HG03175 (cell line): ENCODE measurements at regions not wholly inside any gene's neighbourhood (a gene's known extent, or its start where the extent isn't known, plus 50 kb on each side); places are given as distances from the start of the nearest gene placed in this dataset.

Experiments used
- ATAC-seq: cut with Tn5 transposase; IDR thresholded peaks from one replicate; pipeline ENCODE4 v1.9.1; 2021; ENCODE audit warnings: mild to moderate bottlenecking, moderate library complexity; ENCODE audit not compliant: unreplicated experiment

GRCh38 chr5:107325866-107326265 is 344.9 kb downstream of the EFNA5 start:
- ATAC-seq: no peak

DNA sequence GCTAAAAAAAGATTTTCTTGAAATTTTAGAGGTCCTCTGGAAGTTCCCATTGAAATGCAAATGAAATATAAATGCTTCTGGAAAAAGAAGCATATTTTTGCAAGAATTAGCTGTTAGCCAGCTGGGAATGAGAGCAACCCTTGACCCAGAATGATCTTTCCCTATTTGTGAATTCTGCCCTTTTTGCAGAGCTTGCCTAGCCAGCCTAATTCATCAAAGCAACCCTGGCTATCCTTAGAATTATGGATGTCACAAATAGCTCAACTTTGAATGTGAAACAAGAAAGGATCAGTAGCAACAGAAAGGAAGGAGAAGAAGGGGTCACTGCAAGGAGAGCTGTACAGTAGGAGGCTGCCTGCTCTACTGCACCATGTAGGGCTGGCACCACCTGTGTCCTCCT is 345.9 kb downstream of the EFNA5 start:
- ATAC-seq: no peak

- no peak for ATAC-seq
Measured at GRCh38 chr5:107324071-107324470, 346.7 kb downstream of the EFNA5 start.

GRCh38 chr5:107323536-107323935 is 347.2 kb downstream of the EFNA5 start:
- ATAC-seq: no peak

GRCh38 chr5:107322936-107323335 is 347.8 kb downstream of the EFNA5 start:
- ATAC-seq: no peak

GRCh38 chr5:107321906-107322305 is 348.8 kb downstream of the EFNA5 start:
- no peak for ATAC-seq

DNA sequence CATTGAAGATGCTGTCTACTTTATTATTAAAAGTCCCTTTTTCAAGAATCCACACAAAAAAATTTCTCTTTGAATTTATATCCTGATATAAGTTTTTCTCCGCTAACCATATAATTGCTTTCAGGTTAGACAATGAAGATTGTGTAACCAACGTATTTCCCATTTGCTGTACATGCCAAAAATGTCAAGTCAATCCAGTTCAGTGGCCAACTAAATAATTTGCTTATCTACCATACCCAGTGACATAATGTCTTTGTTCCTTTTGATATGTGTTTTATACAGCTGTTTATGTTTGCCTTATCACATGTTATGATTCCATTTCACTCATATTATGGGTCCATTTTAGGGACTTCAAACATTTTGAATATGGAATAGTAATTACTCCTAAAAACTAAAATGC is 349.9 kb downstream of the EFNA5 start:
- ATAC-seq: no peak

- no peak for ATAC-seq
Measured at GRCh38 chr5:107320376-107320775, 350.4 kb downstream of the EFNA5 start.

- no peak for ATAC-seq
Measured at GRCh38 chr5:107319901-107320300, 350.8 kb downstream of the EFNA5 start.

GRCh38 chr5:107314330-107314729 is 356.4 kb downstream of the EFNA5 start:
- no peak for ATAC-seq

GRCh38 chr5:107313921-107314320 is 356.8 kb downstream of the EFNA5 start:
- no peak for ATAC-seq

- ATAC-seq: no peak
Measured at GRCh38 chr5:107313098-107313497, 357.6 kb downstream of the EFNA5 start.

- no peak for ATAC-seq
Measured at GRCh38 chr5:107310181-107310580, 360.6 kb downstream of the EFNA5 start.

- no peak for ATAC-seq
Measured at GRCh38 chr5:107306594-107306993, 364.1 kb downstream of the EFNA5 start.

DNA sequence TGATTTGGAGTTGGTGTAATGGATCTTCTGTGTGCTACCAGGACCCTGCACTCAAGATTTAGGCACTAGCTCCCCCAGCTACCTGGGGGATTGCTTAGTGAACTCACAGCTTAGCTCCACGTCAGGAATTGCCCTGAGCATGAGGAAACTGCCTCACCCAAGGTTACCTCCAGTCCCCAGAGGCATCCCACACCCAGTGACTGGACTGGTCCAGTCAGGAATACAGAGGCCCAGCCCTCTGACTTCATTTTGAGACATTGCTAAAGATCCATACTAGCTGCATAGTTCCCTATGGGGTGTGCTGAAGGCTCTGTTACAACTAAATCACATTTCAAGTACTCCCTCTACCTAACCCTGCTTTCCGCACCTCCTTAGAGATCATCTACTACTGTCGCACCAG is 364.7 kb downstream of the EFNA5 start:
- no peak for ATAC-seq

DNA sequence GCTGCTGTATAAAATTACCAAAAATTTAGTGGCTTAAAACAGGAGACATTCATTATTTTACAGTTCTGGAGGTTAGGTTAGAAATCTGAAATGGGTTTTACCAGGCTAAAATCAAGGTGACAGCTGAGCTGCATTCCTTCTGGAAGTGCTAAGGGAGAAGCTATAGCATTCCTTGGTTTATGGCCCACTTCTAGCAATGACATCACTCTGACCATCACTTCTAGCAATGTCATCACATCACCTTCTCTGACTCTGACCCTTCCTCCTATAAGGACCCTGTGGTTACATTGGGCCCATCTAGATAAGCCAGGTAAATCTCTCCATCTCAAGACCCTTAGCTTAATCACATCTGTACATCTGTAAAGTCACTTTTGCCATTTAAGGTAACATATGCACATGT is 366.1 kb downstream of the EFNA5 start:
- no peak for ATAC-seq

DNA sequence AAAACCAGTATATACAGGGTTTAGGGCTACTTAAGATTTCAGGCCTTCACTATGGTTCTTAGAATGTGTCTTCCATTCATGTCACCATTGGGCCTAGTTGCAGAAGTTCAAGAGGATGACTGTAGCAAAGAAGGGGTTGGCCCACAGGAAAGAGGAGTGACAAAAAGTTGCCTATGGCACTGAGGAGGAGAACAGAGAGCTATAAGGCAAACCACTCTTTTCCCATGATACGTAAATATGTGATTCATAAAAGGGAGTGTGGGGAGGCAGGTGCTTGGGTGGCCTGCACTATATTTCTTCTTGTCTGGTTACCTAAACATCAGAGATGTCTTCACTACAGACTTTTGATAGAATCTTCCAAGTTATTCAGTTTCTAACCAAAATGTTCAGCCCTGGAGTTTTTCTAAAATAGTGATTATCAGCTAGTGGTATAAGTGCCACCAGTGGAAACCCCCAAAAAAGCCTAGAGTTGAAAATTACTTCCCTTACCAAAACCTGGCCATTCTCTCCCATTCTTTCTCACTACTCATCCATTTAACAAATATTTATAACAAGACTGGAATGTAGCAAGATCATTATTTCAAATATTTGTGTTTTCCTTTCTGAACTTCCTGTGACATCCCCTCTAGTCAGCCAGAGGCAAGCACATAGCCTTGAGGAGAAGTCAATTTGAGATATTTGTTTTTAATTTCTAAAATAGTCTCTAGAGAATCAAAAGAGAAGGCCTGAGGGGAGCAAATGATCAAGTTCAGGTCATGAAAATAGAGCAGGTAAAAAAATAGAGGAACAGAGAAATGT is 367.4 kb downstream of the EFNA5 start:
- no peak for ATAC-seq

- ATAC-seq: no peak
Measured at GRCh38 chr5:107302441-107302840, 368.3 kb downstream of the EFNA5 start.

GRCh38 chr5:107301999-107302398 is 368.7 kb downstream of the EFNA5 start:
- ATAC-seq: no peak

DNA sequence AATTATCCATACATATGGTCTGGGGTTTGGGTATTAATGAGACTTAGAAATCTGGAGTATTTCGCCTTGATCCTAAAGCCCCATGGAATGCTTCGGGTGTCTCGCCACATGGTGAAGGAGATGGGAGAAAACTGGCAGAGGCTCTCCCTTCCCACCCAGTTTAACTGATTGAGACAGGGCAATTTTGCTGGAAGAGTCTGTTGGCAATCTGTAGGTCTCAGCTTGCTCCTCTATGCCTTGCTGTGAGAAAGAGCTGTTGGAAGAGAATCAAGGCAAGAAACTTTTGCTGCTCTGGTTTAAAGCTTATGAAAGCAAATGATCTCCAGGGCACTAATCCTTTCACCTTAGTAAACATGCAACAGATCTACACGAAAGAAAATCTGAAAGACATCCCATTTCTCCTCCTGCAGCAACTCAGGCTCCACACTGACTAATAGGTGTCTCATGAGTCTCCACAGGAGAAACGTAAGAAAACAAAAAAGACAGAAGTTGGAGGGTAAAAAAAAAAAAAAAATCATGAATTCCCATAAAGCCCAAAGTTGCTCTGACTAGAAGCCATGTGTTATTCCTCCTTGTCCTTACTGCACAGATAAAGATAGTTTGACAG is 369.9 kb downstream of the EFNA5 start:
- no peak for ATAC-seq

DNA sequence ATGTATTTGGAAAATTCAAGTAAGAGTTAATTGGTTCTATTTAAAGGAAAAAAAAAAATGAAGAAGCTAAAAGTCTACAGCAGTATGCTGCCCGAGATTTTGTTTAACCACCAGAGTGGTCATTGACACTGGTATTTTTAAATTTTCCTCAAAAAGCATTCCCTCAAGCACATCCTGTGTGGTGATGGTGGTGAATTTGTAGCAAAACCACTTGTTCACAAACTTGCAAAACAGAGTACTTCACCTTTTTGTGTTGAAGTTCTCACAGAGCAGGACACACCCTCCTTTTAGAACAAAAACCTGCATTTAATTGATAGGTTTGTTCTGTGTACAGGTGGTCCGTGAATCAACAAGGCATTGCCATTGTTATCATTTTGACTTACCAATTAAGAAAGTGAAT is 374.2 kb downstream of the EFNA5 start:
- no peak for ATAC-seq

DNA sequence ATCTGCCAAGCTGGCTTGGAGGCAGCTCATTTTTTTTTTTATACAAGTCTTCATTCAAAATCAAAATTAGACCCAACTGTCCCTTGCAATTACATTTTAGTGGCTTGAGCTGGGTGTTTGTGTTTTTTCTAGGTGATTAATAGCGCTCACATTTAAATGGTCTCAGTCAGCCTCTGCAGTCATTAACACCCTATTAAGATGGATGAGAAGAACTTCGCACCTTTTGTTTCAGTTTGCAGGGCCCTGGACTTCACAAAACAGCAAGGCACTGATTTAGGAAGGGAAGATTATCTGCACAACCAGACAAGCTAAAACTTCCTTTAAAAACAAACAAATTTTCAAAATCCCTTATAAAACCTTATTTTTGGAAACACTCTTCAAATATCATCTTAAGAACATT is 374.8 kb downstream of the EFNA5 start:
- no peak for ATAC-seq

GRCh38 chr5:107294669-107295068 is 376.1 kb downstream of the EFNA5 start:
- no peak for ATAC-seq
